Psoas muscle (tissue), 7 donors: ENCODE measurements at regions not wholly inside any gene's neighbourhood (a gene's known extent, or its start where the extent isn't known, plus 50 kb on each side); places are given as distances from the start of the nearest gene placed in this dataset.

Source experiments
- ATAC-seq, 4 donors: fragments of 200-7000 bp; cut with Tn5 transposase; one replicate each; pipeline ENCODE4 v1.9.1; 2020; ENCODE audit warnings: moderate library complexity in 3 of 4, mild to moderate bottlenecking in 2 of 4
- DNase-seq, 2 donors: peaks; one replicate each; pipeline ENCODE4 v3.0.0-alpha.2; 2020
- H3K27ac ChIP-seq: fragments of 200-600 bp; one replicate; pipeline ENCODE4 v1.8.0; 2022
- H3K27me3 ChIP-seq, 3 donors: fragments of 200-600 bp in 1 of 3; one replicate each; pipeline versions ENCODE4 v1.6.1 to v1.8.0; 2013 to 2022; ENCODE audit warnings: low read length in 2 of 3, mild to moderate bottlenecking in 2 of 3, moderate library complexity in 1 of 3; ENCODE audit not compliant: insufficient read depth in 3 of 3
- H3K36me3 ChIP-seq, 2 donors: fragments of 200-600 bp in 1 of 2; one replicate each; pipeline versions ENCODE4 v1.6.1 to v1.8.0; 2013 to 2022; ENCODE audit warnings: low read depth in 1 of 2, mild to moderate bottlenecking in 1 of 2, moderate library complexity in 1 of 2; ENCODE audit not compliant: insufficient read depth in 1 of 2
- H3K4me1 ChIP-seq: fragments of 200-600 bp; one replicate; pipeline ENCODE4 v1.8.0; 2022
- H3K4me3 ChIP-seq: fragments of 200-600 bp; one replicate; pipeline ENCODE4 v1.8.0; 2022; ENCODE audit warnings: mild to moderate bottlenecking
- H3K9me3 ChIP-seq: fragments of 200-600 bp; one replicate; pipeline ENCODE4 v1.8.0; 2022
- CTCF ChIP-seq: fragments of 200-600 bp; IDR thresholded peaks from one replicate; pipeline ENCODE4 v1.8.0; 2022; ENCODE audit warnings: antibody characterized with exemption
- WGBS, 3 donors: extraction: QIAGEN DNeasy Blood & Tissue Kit; methylation state at CpG; one replicate each; pipeline versions ENCODE4 v1.1.6 to v1.1.7; 2013; 5-methylcytosine and 5-hydroxymethylcytosine counted together
- intact Hi-C, 2 donors: fragments of 100-400 bp; cut with DNase I; formaldehyde crosslinking; loops; one replicate each; pipeline versions ENCODE4 v1.11.0 to v1.14.2; 2022
- donor health status: healthy with polysubstance abuse.
- donor health status: DM: no; HTN: no; CAD: no; lungs with moderate emphysema.
- donor health status: Bipolar disorder and iron deficiency.
- donor health status: healthy.
- donor health status: DM: yes; HTN: yes; CAD: no.
- donor health status: DM: no; HTN: no; CAD: no.
- donor health status: DM: yes; HTN: yes; CAD: no.

DNA sequence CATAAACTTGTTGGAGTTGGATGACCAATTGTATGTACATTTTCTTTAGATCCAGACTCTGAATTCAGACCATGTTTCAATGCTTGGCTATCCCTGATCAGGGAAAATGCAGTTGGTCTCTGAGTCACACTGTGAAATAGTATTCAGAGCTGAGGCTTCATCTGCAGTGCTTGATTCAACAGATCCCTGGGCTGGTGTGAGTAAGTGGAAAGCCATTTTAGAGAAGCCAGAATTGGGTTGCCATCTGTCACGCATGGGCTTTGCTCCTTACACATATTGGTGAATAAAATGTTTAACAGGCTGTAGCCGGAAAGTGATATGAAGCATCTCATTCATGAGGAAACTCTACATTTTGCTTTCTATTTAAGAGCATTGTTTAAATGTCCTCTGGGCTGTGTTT lies 50.0 kb upstream of the ACYP2 start:
- no peaks in the 10 kb centered on the region for H3K27me3 ChIP-seq
- no peaks in the 10 kb centered on the region for H3K9me3 ChIP-seq
- H3K27ac ChIP-seq, result no peak overlapping the region
- intact Hi-C loops, result no loop called here
- TF ChIP-seq CTCF, result no peak
- peak; percentile 57 to 74 (median 64) for ATAC-seq
- WGBS, 3 donors, result 96 to 97% (median 97%) methylated on average over 2 of the region's 2 CpGs
- H3K4me3 ChIP-seq, result no peak overlapping the region
- no peaks in the 10 kb centered on the region for H3K4me1 ChIP-seq
- no peak for DNase-seq
- no peaks in the 10 kb centered on the region for H3K36me3 ChIP-seq

DNA sequence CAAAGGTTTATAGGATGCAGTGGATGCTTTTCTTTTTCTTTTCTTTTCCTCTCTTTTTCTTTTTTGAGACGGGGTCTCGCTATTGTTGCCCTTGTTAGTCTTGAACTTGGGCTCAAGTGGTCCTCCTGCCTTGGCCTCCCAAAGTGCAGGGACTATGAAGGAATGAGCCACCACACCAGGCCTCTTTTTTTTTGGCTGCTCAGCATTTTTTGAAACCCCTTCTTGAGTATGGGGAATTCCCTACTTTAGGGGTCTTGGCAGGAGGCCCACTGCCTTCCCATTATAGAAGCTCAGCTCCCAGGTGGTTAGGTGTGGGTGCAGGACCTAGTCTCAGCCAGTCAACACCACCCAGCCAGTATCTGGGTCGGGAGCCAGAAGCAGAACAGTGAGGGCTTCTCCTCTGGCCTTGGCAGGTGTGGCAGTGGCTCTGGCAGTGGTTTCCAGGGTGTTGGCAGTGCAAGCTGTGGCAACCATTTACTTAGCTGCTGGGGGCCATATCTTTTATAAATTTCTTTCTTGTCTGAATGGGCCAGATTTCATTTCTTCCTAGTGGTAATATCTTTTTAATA lies 51.4 kb upstream of the ACYP2 start:
- DNase-seq (no peak), ATAC-seq (peak in 1 of 4 donors; percentile 58)
- intact Hi-C loops, result no loop called here
- WGBS, 3 donors, result 71 to 76% (median 73%) methylated on average over 3 of the region's 3 CpGs
- Histone ChIP-seq H3K4me1 (no peaks in the 10 kb centered on the region), H3K27me3 (no peaks in the 10 kb centered on the region), H3K9me3 (no peaks in the 10 kb centered on the region), H3K27ac (no peak overlapping the region), H3K36me3 (no peaks in the 10 kb centered on the region), H3K4me3 (no peak overlapping the region)
- no peak for TF ChIP-seq CTCF

DNA sequence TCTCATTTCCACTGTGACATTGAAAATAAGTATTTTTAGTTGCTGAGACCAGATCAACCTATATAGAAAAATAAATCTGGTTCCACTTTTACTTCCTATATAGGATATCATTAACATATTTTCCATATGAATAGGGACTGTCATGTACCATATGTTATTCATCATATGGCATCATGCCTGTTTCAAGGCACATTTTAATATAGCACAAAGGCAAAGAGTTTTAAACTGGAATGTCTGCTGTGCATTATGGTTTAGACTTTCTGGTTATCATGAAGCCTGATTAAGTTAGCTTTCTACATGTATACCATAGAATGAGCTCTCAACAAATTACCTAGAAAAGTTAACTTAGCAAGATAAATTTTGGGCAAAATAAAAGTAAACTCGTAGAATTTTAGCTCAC lies 53.0 kb upstream of the ACYP2 start:
- H3K27me3 ChIP-seq, result no peaks in the 10 kb centered on the region
- no peak overlapping the region for H3K4me3 ChIP-seq
- ATAC-seq, result no peak
- no peaks in the 10 kb centered on the region for H3K9me3 ChIP-seq
- TF ChIP-seq CTCF, result no peak
- intact Hi-C loops, result no loop called here
- WGBS, 3 donors, result 58 to 76% (median 59%) methylated on average over 1 of the region's 1 CpG
- H3K36me3 ChIP-seq, result no peaks in the 10 kb centered on the region
- DNase-seq, result no peak
- H3K27ac ChIP-seq, result no peak overlapping the region
- H3K4me1 ChIP-seq, result no peaks in the 10 kb centered on the region

- Histone ChIP-seq H3K9me3 (no peaks in the 10 kb centered on the region), H3K36me3 (no peaks in the 10 kb centered on the region), H3K4me3 (no peak overlapping the region), H3K27ac (no peak overlapping the region), H3K4me1 (no peaks in the 10 kb centered on the region), H3K27me3 (no peaks in the 10 kb centered on the region)
- WGBS, 3 donors, result 52 to 81% (median 61%) methylated on average over 1 of the region's 1 CpG
- intact Hi-C loops, result no loop called here
- no peak for DNase-seq
- TF ChIP-seq CTCF, result no peak
- no peak for ATAC-seq
Measured at GRCh38 chr2:54061272-54061671, 54.1 kb upstream of the ACYP2 start.

DNA sequence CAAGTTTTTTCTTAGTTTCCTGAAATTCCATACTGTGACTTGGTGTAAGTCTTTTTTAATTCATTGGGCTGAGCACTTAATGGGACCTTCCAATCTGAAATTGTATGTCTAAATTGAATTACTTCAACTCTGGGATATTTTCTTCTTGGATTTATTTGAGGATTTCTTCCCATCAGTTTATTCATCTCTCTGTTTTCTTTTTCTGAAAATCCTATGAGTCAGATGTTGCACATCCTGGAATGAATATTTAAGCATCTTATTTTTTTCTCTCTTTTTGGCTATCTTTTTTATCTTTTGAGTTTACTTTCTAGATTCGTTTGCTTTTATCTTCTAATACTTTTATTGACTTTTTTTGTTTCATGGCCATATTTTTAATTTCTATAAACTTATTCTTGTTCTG lies 55.4 kb upstream of the ACYP2 start:
- no peak for ATAC-seq
- WGBS, 3 donors, result 82 to 93% (median 93%) methylated on average over 1 of the region's 1 CpG

More for the DNA sequence above, 55.4 kb upstream of the ACYP2 start:
- H3K4me3 ChIP-seq, result no peak overlapping the region
- H3K27ac ChIP-seq, result no peak overlapping the region
- no peaks in the 10 kb centered on the region for H3K9me3 ChIP-seq
- no peaks in the 10 kb centered on the region for H3K4me1 ChIP-seq
- no peaks in the 10 kb centered on the region for H3K27me3 ChIP-seq
- no peak for DNase-seq
- TF ChIP-seq CTCF, result no peak
- intact Hi-C loops, result no loop called here
- H3K36me3 ChIP-seq, result no peaks in the 10 kb centered on the region
